ENCODE measurements at regions not wholly inside any gene's neighbourhood (a gene's known extent, or its start where the extent isn't known, plus 50 kb on each side); places are given as distances from the start of the nearest gene placed in this dataset.

- no peaks in the 10 kb centered on the region for H4K20me1 ChIP-seq (ENCODE audit: control insufficient read depth, insufficient read depth, low read depth, low read length)
- TF ChIP-seq CTCF (IDR thresholded peaks at IDR 0.05; ENCODE audit: low read depth, low read length, poor library complexity, severe bottlenecking) (no peak), EZH2phosphoT487 (IDR thresholded peaks at IDR 0.05; ENCODE audit: borderline replicate concordance, low read length) (no peak)
- H3K27me3 ChIP-seq (ENCODE audit: control insufficient read depth, low read length) = no peaks in the 10 kb centered on the region
- no peaks in the 10 kb centered on the region for H3F3A ChIP-seq (ENCODE audit: control insufficient read depth, insufficient read depth)
- no peaks in the 10 kb centered on the region for H3K9me2 ChIP-seq (replicated peaks; ENCODE audit: control insufficient read depth, low read length)
- no peaks in the 10 kb centered on the region for H3K79me2 ChIP-seq (ENCODE audit: control insufficient read depth, low read length)
- no peak overlapping the region for H3K4me3 ChIP-seq (ENCODE audit: low read length)
- H3K4me2 ChIP-seq (ENCODE audit: low read length) = no peak overlapping the region
- no peaks in the 10 kb centered on the region for H3K36me3 ChIP-seq (ENCODE audit: control insufficient read depth, low read length)
- no peaks in the 10 kb centered on the region for H3K4me1 ChIP-seq (ENCODE audit: control insufficient read depth, low read length)
- no peak overlapping the region for H3K27ac ChIP-seq (ENCODE audit: low read depth, low read length)
- H3K9me3 ChIP-seq (ENCODE audit: control insufficient read depth, insufficient read depth, low read length) = no peaks in the 10 kb centered on the region
Observed at GRCh38 chr7:54812756-54813322, 53.8 kb upstream of the SEC61G start.

- Histone ChIP-seq H3K4me2 (ENCODE audit: low read length) (no peak overlapping the region), H3K36me3 (ENCODE audit: control insufficient read depth, low read length) (no peaks in the 10 kb centered on the region), H3F3A (ENCODE audit: control insufficient read depth, insufficient read depth) (no peaks in the 10 kb centered on the region), H4K20me1 (ENCODE audit: control insufficient read depth, insufficient read depth, low read depth, low read length) (no peaks in the 10 kb centered on the region), H3K79me2 (ENCODE audit: control insufficient read depth, low read length) (no peaks in the 10 kb centered on the region), H3K27me3 (ENCODE audit: control insufficient read depth, low read length) (no peaks in the 10 kb centered on the region), H3K9me3 (ENCODE audit: control insufficient read depth, insufficient read depth, low read length) (no peaks in the 10 kb centered on the region), H3K4me3 (ENCODE audit: low read length) (no peak overlapping the region), H3K4me1 (ENCODE audit: control insufficient read depth, low read length) (no peaks in the 10 kb centered on the region), H3K27ac (ENCODE audit: low read depth, low read length) (no peak overlapping the region), H3K9me2 (replicated peaks; ENCODE audit: control insufficient read depth, low read length) (no peaks in the 10 kb centered on the region)
- TF ChIP-seq CTCF (IDR thresholded peaks at IDR 0.05; ENCODE audit: low read depth, low read length, poor library complexity, severe bottlenecking) (no peak), EZH2phosphoT487 (IDR thresholded peaks at IDR 0.05; ENCODE audit: borderline replicate concordance, low read length) (no peak)
Observed at GRCh38 chr7:54813398-54813797, 54.4 kb upstream of the SEC61G start.

GRCh38 chr7:54814401-54814800 lies 55.4 kb upstream of the SEC61G start:
- Histone ChIP-seq H3F3A (ENCODE audit: control insufficient read depth, insufficient read depth) (no peaks in the 10 kb centered on the region), H3K27me3 (ENCODE audit: control insufficient read depth, low read length) (no peaks in the 10 kb centered on the region), H3K9me2 (replicated peaks; ENCODE audit: control insufficient read depth, low read length) (no peaks in the 10 kb centered on the region), H3K79me2 (ENCODE audit: control insufficient read depth, low read length) (no peaks in the 10 kb centered on the region), H3K9me3 (ENCODE audit: control insufficient read depth, insufficient read depth, low read length) (no peaks in the 10 kb centered on the region), H3K27ac (ENCODE audit: low read depth, low read length) (no peak overlapping the region), H4K20me1 (ENCODE audit: control insufficient read depth, insufficient read depth, low read depth, low read length) (no peaks in the 10 kb centered on the region), H3K36me3 (ENCODE audit: control insufficient read depth, low read length) (no peaks in the 10 kb centered on the region), H3K4me3 (ENCODE audit: low read length) (no peak overlapping the region), H3K4me1 (ENCODE audit: control insufficient read depth, low read length) (no peaks in the 10 kb centered on the region), H3K4me2 (ENCODE audit: low read length) (no peak overlapping the region)
- TF ChIP-seq EZH2phosphoT487 (IDR thresholded peaks at IDR 0.05; ENCODE audit: borderline replicate concordance, low read length) = no peak
- TF ChIP-seq CTCF (IDR thresholded peaks at IDR 0.05; ENCODE audit: low read depth, low read length, poor library complexity, severe bottlenecking) = no peak
